Psoas muscle (tissue), 7 donors: ENCODE measurements at regions not wholly inside any gene's neighbourhood (a gene's known extent, or its start where the extent isn't known, plus 50 kb on each side); places are given as distances from the start of the nearest gene placed in this dataset.
"Not testable (repeated sequence)": the region's sequence is repeated elsewhere in the genome, so short reads cannot be mapped to it uniquely, and the experiment has no call there.

Experiments used
- ATAC-seq, 4 donors: fragments of 200-7000 bp; cut with Tn5 transposase; one replicate each; pipeline ENCODE4 v1.9.1; 2020; ENCODE audit warnings: moderate library complexity in 3 of 4, mild to moderate bottlenecking in 2 of 4
- DNase-seq, 2 donors: peaks; one replicate each; pipeline ENCODE4 v3.0.0-alpha.2; 2020
- H3K27ac ChIP-seq: fragments of 200-600 bp; one replicate; pipeline ENCODE4 v1.8.0; 2022
- H3K27me3 ChIP-seq, 3 donors: fragments of 200-600 bp in 1 of 3; one replicate each; pipeline versions ENCODE4 v1.6.1 to v1.8.0; 2013 to 2022; ENCODE audit warnings: low read length in 2 of 3, mild to moderate bottlenecking in 2 of 3, moderate library complexity in 1 of 3; ENCODE audit not compliant: insufficient read depth in 3 of 3
- H3K36me3 ChIP-seq, 2 donors: fragments of 200-600 bp in 1 of 2; one replicate each; pipeline versions ENCODE4 v1.6.1 to v1.8.0; 2013 to 2022; ENCODE audit warnings: low read depth in 1 of 2, mild to moderate bottlenecking in 1 of 2, moderate library complexity in 1 of 2; ENCODE audit not compliant: insufficient read depth in 1 of 2
- H3K4me1 ChIP-seq: fragments of 200-600 bp; one replicate; pipeline ENCODE4 v1.8.0; 2022
- H3K4me3 ChIP-seq: fragments of 200-600 bp; one replicate; pipeline ENCODE4 v1.8.0; 2022; ENCODE audit warnings: mild to moderate bottlenecking
- H3K9me3 ChIP-seq: fragments of 200-600 bp; one replicate; pipeline ENCODE4 v1.8.0; 2022
- CTCF ChIP-seq: fragments of 200-600 bp; IDR thresholded peaks from one replicate; pipeline ENCODE4 v1.8.0; 2022; ENCODE audit warnings: antibody characterized with exemption
- WGBS, 3 donors: extraction: QIAGEN DNeasy Blood & Tissue Kit; methylation state at CpG; one replicate each; pipeline versions ENCODE4 v1.1.6 to v1.1.7; 2013; 5-methylcytosine and 5-hydroxymethylcytosine counted together
- intact Hi-C, 2 donors: fragments of 100-400 bp; cut with DNase I; formaldehyde crosslinking; loops; one replicate each; pipeline versions ENCODE4 v1.11.0 to v1.14.2; 2022
- donor health status: healthy with polysubstance abuse.
- donor health status: DM: no; HTN: no; CAD: no; lungs with moderate emphysema.
- donor health status: Bipolar disorder and iron deficiency.
- donor health status: healthy.
- donor health status: DM: yes; HTN: yes; CAD: no.
- donor health status: DM: no; HTN: no; CAD: no.
- donor health status: DM: yes; HTN: yes; CAD: no.

DNA sequence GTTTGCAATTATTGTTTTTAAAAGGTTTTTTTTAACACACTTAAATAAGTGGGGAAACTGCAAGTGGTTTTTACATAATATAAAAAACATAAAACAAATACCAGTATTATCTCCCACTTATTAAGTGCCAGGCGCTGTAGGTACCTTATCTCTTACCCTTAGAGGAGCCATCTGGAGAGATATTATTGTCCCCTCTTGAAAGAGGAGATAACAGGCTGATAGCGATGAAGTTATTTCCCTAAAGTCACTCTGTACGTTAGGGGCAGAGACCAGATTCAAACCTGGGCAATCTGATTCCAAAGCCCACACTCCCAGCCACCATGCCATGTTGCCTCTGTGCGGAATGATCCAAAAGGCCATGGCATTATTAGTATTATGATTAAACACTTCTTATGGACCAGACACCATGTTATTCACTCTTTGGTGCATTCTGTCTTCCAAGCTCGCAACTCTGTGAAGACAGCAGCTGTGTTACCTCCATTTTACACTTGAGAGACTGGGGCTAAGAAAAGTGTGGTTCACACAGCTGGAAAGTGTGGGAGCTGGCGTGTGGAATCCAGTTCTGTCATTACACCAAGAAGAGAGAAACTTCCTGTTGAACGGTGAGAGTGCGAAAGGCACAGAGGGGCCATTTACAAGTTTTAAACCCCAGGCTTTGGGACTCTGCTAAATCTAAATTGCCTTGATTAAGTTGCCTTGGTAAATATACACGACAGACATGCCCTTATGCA, 79.9 kb upstream of the MITF start:
- Histone ChIP-seq H3K27me3 (no peaks in the 10 kb centered on the region), H3K36me3 (no peaks in the 10 kb centered on the region), H3K4me1 (no peaks in the 10 kb centered on the region), H3K9me3 (peaks cover 8% of the 10 kb centered on the region), H3K4me3 (no peak overlapping the region), H3K27ac (no peak overlapping the region)
- TF ChIP-seq CTCF, result no peak
- DNase-seq, result no peak
- ATAC-seq, result no peak
- intact Hi-C loops, result no loop called here
- 67 to 78% (median 77%) methylated on average over 9 of the region's 9 CpGs for WGBS, 3 donors

- DNase-seq (no peak), ATAC-seq (no peak)
- intact Hi-C loops, result no loop called here
- Histone ChIP-seq H3K9me3 (peaks cover 8% of the 10 kb centered on the region), H3K4me3 (no peak overlapping the region), H3K4me1 (no peaks in the 10 kb centered on the region), H3K36me3 (no peaks in the 10 kb centered on the region), H3K27ac (no peak overlapping the region), H3K27me3 (no peaks in the 10 kb centered on the region)
- no peak for TF ChIP-seq CTCF
- 30 to 36% (median 36%) methylated on average over 4 of the region's 4 CpGs for WGBS, 3 donors
Observed at GRCh38 chr3:69658514-69659140, 80.6 kb upstream of the MITF start.

DNA sequence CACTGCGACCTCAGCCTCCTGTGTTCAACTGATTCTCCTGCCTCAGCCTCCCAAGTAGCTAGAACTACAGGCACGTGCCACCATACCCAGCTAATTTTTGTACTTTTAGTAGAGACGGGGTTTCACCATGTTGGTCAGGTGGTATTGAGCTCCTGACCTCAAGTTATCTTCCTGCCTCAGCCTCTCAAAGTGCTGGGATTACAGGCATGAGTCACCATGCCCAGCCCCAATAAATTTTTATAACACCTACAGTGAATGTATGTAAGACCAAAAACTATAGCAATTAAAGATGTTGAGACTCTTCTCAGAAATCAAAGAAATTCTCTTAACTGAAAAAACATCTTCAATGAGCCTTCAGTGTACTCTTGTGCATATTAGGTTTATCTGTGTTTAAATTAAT, 82.2 kb upstream of the MITF start:
- H3K4me3 ChIP-seq, H3K9me3 ChIP-seq, H3K36me3 ChIP-seq, ATAC-seq, intact Hi-C loops, DNase-seq, H3K4me1 ChIP-seq, H3K27me3 ChIP-seq, H3K27ac ChIP-seq: not testable (repeated sequence)
- 87 to 97% (median 89%) methylated on average over 3 of the region's 3 CpGs for WGBS, 3 donors

GRCh38 chr3:69651765-69652164, 87.5 kb upstream of the MITF start:
- no peak for TF ChIP-seq CTCF

GRCh38 chr3:69650066-69650419, 89.2 kb upstream of the MITF start:
- Histone ChIP-seq H3K36me3 (no peaks in the 10 kb centered on the region), H3K4me3 (no peak overlapping the region), H3K27ac (no peak overlapping the region), H3K4me1 (no peaks in the 10 kb centered on the region), H3K27me3 (peaks cover 0 to 9% (median 0%) of the 10 kb centered on the region in 3 donors), H3K9me3 (no peaks in the 10 kb centered on the region)
- ATAC-seq (no peak), DNase-seq (no peak)
- intact Hi-C loops, result no loop called here
- TF ChIP-seq CTCF, result no peak
- 14 to 28% (median 19%) methylated on average over 1 of the region's 1 CpG for WGBS, 3 donors

More at GRCh38 chr3:69651765-69652164, 87.5 kb upstream of the MITF start:
- Histone ChIP-seq H3K4me1 (no peaks in the 10 kb centered on the region), H3K27ac (no peak overlapping the region), H3K9me3 (no peaks in the 10 kb centered on the region), H3K27me3 (peaks cover 0 to 9% (median 0%) of the 10 kb centered on the region in 3 donors), H3K4me3 (no peak overlapping the region), H3K36me3 (no peaks in the 10 kb centered on the region)
- WGBS, 3 donors, result 87 to 94% (median 90%) methylated on average over 3 of the region's 3 CpGs
- intact Hi-C loops, result no loop called here
- ATAC-seq (no peak), DNase-seq (no peak)
